Neural cell (in vitro differentiated cells): ENCODE measurements at regions not wholly inside any gene's neighbourhood (a gene's known extent, or its start where the extent isn't known, plus 50 kb on each side); places are given as distances from the start of the nearest gene placed in this dataset.

Experiments
- H2AFZ ChIP-seq: fragments of 200-600, 300-800 bp; sonication (generic), shearing (Covaris generic); 2 replicates; pipeline ENCODE4 v1.6.0; 2014; ENCODE audit warnings: low read depth, mild to moderate bottlenecking, antibody characterized with exemption, low read length, moderate library complexity
- H3F3A ChIP-seq: fragments of 200-600 bp; shearing (Covaris generic); 2 replicates; pipeline ENCODE4 v1.6.1; 2016; ENCODE audit warnings: mild to moderate bottlenecking, moderate library complexity, mixed read lengths, antibody characterized with exemption, low read length; ENCODE audit not compliant: insufficient read depth, poor library complexity, severe bottlenecking
- H3K27ac ChIP-seq: fragments of 200-600, 300-800 bp; sonication (generic), shearing (Covaris generic); 2 replicates; pipeline ENCODE4 v1.5.1; 2014; ENCODE audit warnings: mild to moderate bottlenecking, low read length, moderate library complexity
- H3K27me3 ChIP-seq: fragments of 300-800, 200-600 bp; sonication (generic), shearing (Covaris generic); 2 replicates; pipeline ENCODE4 v1.6.0; 2014; ENCODE audit warnings: mild to moderate bottlenecking, low read depth, low read length, moderate library complexity; ENCODE audit not compliant: insufficient read depth
- H3K36me3 ChIP-seq: fragments of 300-800, 200-600 bp; sonication (generic), shearing (Covaris generic); 2 replicates; pipeline ENCODE4 v1.5.1; 2014; ENCODE audit warnings: mild to moderate bottlenecking, antibody characterized with exemption, low read length, moderate library complexity; ENCODE audit not compliant: insufficient read depth
- H3K4me2 ChIP-seq: fragments of 300-800, 200-600 bp; sonication (generic), shearing (Covaris generic); 2 replicates; pipeline ENCODE4 v1.6.0; 2014; ENCODE audit warnings: mild to moderate bottlenecking, low read length
- H3K4me3 ChIP-seq: fragments of 300-800, 200-600 bp; sonication (generic), shearing (Covaris generic); 2 replicates; pipeline ENCODE4 v1.5.1; 2014; ENCODE audit warnings: mild to moderate bottlenecking, low read length, moderate library complexity
- H3K79me2 ChIP-seq: fragments of 200-600 bp; shearing (Covaris generic); replicated peaks from 2 replicates; pipeline ENCODE4 v1.6.0; 2014; ENCODE audit warnings: mild to moderate bottlenecking, low read length, moderate library complexity; ENCODE audit not compliant: insufficient read depth
- H3K9ac ChIP-seq: fragments of 300-800, 200-600 bp; sonication (generic), shearing (Covaris generic); 2 replicates; pipeline ENCODE4 v1.6.1; 2016; ENCODE audit warnings: mild to moderate bottlenecking, low read length, mixed read lengths
- H3K9me2 ChIP-seq: fragments of 200-600 bp; shearing (Covaris generic); 2 replicates; pipeline ENCODE4 v1.6.1; 2016; ENCODE audit warnings: mild to moderate bottlenecking, low read length, mixed read lengths; ENCODE audit not compliant: insufficient read depth
- H3K9me3 ChIP-seq: fragments of 200-600, 300-800 bp; sonication (generic), shearing (Covaris generic); 2 replicates; pipeline ENCODE4 v1.6.1; 2016; ENCODE audit warnings: mild to moderate bottlenecking, mixed run types, low read length, moderate library complexity, mixed read lengths
- H4K20me1 ChIP-seq: fragments of 200-600 bp; shearing (Covaris generic); 2 replicates; pipeline ENCODE4 v1.6.1; 2016; ENCODE audit warnings: mild to moderate bottlenecking, mixed run types; ENCODE audit not compliant: insufficient read depth
- EP300 ChIP-seq: fragments of 450-650 bp; conservative IDR thresholded peaks from 2 replicates; pipeline ENCODE4 v1.6.1; 2014; ENCODE audit warnings: antibody characterized with exemption, mild to moderate bottlenecking, moderate library complexity; ENCODE audit not compliant: poor library complexity, severe bottlenecking
- EZH2 ChIP-seq: fragments of 200-600, 300-800 bp; shearing (Covaris generic), sonication (generic); IDR thresholded peaks from 2 replicates; pipeline ENCODE4 v1.6.1; 2014; ENCODE audit warnings: antibody characterized with exemption, low read length, borderline replicate concordance, mild to moderate bottlenecking; ENCODE audit not compliant: insufficient read depth, poor library complexity, severe bottlenecking
- MXI1 ChIP-seq: fragments of 450-650 bp; conservative IDR thresholded peaks from 2 replicates; pipeline ENCODE4 v1.6.1; 2014; ENCODE audit warnings: antibody characterized with exemption, mild to moderate bottlenecking; ENCODE audit not compliant: poor library complexity, severe bottlenecking
- POLR2AphosphoS5 ChIP-seq: IDR thresholded peaks from 2 replicates; pipeline ENCODE4 v1.6.1; 2012
- RAD21 ChIP-seq: fragments of 450-650 bp; conservative IDR thresholded peaks from 2 replicates; pipeline ENCODE4 v1.6.1; 2014; ENCODE audit warnings: antibody characterized with exemption, mild to moderate bottlenecking, moderate library complexity
- REST ChIP-seq: IDR thresholded peaks from 2 replicates; pipeline ENCODE4 v1.6.1; 2012; ENCODE audit warnings: borderline replicate concordance
- SMC3 ChIP-seq: fragments of 450-650 bp; conservative IDR thresholded peaks from 2 replicates; pipeline ENCODE4 v1.6.1; 2014; ENCODE audit warnings: antibody characterized with exemption, mild to moderate bottlenecking, moderate library complexity; ENCODE audit not compliant: poor library complexity
- TAF1 ChIP-seq: IDR thresholded peaks from 2 replicates; pipeline ENCODE4 v1.6.1; 2012; ENCODE audit warnings: low read depth

GRCh38 chr11:93904716-93905115 is 54.3 kb upstream of the VSTM5 start:
- no peaks in the 10 kb centered on the region for H3K9me2 ChIP-seq
- no peak overlapping the region for H3K4me3 ChIP-seq
- no peaks in the 10 kb centered on the region for H3F3A ChIP-seq

GRCh38 chr11:93905384-93905783 is 55.0 kb upstream of the VSTM5 start:
- Histone ChIP-seq H3K27me3 (no peaks in the 10 kb centered on the region), H3K27ac (no peak overlapping the region), H2AFZ (no peak overlapping the region), H3F3A (no peaks in the 10 kb centered on the region), H3K79me2 (no peaks in the 10 kb centered on the region), H3K4me3 (no peak overlapping the region), H3K9me2 (no peaks in the 10 kb centered on the region), H3K9me3 (no peaks in the 10 kb centered on the region), H4K20me1 (no peaks in the 10 kb centered on the region), H3K4me2 (no peak overlapping the region), H3K9ac (no peak overlapping the region), H3K36me3 (no peaks in the 10 kb centered on the region)
- TF ChIP-seq POLR2AphosphoS5 (no peak), REST (no peak), EP300 (no peak)

More at GRCh38 chr11:93904716-93905115, 54.3 kb upstream of the VSTM5 start:
- Histone ChIP-seq H2AFZ (no peak overlapping the region), H3K27me3 (no peaks in the 10 kb centered on the region), H3K9ac (no peak overlapping the region), H3K9me3 (no peaks in the 10 kb centered on the region), H3K4me2 (no peak overlapping the region), H3K79me2 (no peaks in the 10 kb centered on the region), H4K20me1 (no peaks in the 10 kb centered on the region), H3K36me3 (no peaks in the 10 kb centered on the region), H3K27ac (no peak overlapping the region)
- no peak for TF ChIP-seq POLR2AphosphoS5
- no peak for TF ChIP-seq REST
- no peak for TF ChIP-seq MXI1
- TF ChIP-seq RAD21: no peak
- TF ChIP-seq TAF1: no peak
- TF ChIP-seq EZH2: no peak
- no peak for TF ChIP-seq SMC3
